Panc1 (cell line): ENCODE measurements at regions not wholly inside any gene's neighbourhood (a gene's known extent, or its start where the extent isn't known, plus 50 kb on each side); places are given as distances from the start of the nearest gene placed in this dataset.

Experiments
- POLR2AphosphoS5 ChIP-seq: IDR thresholded peaks from 2 replicates; pipeline ENCODE4 v1.6.1; 2012; ENCODE audit warnings: mild to moderate bottlenecking, low read depth, low read length, moderate library complexity
- SIN3A ChIP-seq: IDR thresholded peaks from 2 replicates; pipeline ENCODE4 v1.6.1; 2012; ENCODE audit warnings: low read depth, mild to moderate bottlenecking, low read length, moderate library complexity, borderline replicate concordance; ENCODE audit not compliant: insufficient read depth
- TCF7L2 ChIP-seq: IDR thresholded peaks from 2 replicates; pipeline ENCODE4 v1.6.1; 2011; ENCODE audit warnings: mild to moderate bottlenecking, low read depth, low read length, inconsistent platforms
- TF ChIP-seq, protein P1 (sequence below): fragments of 450-650 bp; IDR thresholded peaks from 2 replicates; pipeline ENCODE4 v1.5.1; 2017; ENCODE audit warnings: mild to moderate bottlenecking

DNA sequence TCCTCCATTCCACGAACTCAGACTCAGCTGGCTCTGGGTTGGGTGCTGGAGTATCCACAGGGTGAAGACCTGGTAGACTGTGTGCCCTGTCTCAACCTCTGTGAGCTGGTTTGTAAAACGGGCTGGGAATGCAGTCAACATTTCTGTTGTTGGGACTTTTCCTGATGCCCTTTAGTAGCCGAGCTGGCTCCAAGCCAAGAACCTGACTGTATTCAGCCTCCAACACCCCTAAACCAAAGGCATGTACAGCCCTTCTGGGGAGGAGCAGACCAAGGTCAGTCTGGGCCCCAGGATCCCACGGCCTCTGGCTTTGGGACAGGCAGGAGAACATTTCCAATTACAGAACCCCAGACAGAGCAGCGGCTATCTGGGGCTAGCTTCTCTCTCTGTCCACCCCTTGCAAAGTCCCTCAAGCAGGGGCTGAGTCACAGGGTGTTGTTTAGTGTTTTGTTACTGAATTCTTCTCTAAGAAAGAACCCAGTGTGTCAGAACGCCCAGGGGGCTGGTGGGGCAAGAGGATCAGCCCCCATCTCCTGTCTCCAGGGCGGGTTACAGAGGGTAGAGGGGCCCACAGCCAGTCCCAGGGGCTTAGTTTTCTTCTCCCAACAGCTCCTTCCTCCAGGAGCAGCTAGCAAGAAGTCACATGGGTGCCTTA, 56.8 kb upstream of the SLC6A6 start:
- TF ChIP-seq, protein P1, sequence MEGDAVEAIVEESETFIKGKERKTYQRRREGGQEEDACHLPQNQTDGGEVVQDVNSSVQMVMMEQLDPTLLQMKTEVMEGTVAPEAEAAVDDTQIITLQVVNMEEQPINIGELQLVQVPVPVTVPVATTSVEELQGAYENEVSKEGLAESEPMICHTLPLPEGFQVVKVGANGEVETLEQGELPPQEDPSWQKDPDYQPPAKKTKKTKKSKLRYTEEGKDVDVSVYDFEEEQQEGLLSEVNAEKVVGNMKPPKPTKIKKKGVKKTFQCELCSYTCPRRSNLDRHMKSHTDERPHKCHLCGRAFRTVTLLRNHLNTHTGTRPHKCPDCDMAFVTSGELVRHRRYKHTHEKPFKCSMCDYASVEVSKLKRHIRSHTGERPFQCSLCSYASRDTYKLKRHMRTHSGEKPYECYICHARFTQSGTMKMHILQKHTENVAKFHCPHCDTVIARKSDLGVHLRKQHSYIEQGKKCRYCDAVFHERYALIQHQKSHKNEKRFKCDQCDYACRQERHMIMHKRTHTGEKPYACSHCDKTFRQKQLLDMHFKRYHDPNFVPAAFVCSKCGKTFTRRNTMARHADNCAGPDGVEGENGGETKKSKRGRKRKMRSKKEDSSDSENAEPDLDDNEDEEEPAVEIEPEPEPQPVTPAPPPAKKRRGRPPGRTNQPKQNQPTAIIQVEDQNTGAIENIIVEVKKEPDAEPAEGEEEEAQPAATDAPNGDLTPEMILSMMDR = no peak
- no peak for TF ChIP-seq POLR2AphosphoS5
- TF ChIP-seq SIN3A = no peak
- no peak for TF ChIP-seq TCF7L2
